A673 (cell line): ENCODE measurements at regions not wholly inside any gene's neighbourhood (a gene's known extent, or its start where the extent isn't known, plus 50 kb on each side); places are given as distances from the start of the nearest gene placed in this dataset.

Experiments used
- EZH2 ChIP-seq: fragments of 200-600 bp; sonication (generic); IDR thresholded peaks from 2 replicates; pipeline ENCODE4 v1.6.1; 2017; ENCODE audit warnings: borderline replicate concordance, low read depth, mild to moderate bottlenecking, mixed read lengths, antibody characterized with exemption, low read length; ENCODE audit not compliant: poor library complexity, severe bottlenecking
- TF ChIP-seq, protein P1 (sequence below): fragments of 300-800, 200-600 bp; sonication (generic); conservative IDR thresholded peaks from 2 replicates; pipeline ENCODE4 v1.5.1; 2017; ENCODE audit warnings: low read depth, mild to moderate bottlenecking, antibody characterized with exemption, low read length, moderate library complexity, mixed read lengths

DNA sequence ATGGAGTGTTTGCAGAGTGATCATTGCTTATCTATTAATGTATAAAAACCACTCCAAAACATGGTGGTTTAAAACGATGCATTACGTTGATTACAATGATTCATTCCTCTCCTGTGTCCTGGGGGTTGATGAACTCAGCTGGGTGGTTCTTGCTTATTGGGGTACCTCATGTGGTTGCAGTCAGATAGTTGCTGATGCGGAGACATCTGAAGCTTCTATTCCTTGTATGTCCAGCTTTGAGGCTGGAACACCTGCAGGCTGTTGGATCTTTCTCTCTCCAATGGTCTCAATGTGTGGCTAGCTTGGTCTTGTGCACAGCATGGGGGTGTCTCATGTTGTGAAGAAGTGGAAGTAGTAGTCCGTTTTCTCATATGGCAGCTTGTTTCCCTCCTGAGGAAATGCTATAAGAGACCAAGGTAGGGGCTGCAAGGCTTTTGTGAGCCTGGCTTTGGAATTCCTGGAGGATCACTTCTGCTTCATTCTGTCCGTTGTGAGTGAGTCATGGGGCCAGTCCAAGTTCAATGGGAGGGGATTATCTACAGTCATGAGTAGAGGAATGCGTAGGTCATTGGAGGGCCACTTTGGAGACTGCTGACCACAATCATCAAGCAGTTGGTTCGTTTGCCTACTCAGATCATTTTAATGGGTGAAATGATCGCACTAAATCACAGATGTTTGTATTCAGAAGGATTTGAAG, 601.0 kb downstream of the SLC4A3 start:
- TF ChIP-seq, protein P1, sequence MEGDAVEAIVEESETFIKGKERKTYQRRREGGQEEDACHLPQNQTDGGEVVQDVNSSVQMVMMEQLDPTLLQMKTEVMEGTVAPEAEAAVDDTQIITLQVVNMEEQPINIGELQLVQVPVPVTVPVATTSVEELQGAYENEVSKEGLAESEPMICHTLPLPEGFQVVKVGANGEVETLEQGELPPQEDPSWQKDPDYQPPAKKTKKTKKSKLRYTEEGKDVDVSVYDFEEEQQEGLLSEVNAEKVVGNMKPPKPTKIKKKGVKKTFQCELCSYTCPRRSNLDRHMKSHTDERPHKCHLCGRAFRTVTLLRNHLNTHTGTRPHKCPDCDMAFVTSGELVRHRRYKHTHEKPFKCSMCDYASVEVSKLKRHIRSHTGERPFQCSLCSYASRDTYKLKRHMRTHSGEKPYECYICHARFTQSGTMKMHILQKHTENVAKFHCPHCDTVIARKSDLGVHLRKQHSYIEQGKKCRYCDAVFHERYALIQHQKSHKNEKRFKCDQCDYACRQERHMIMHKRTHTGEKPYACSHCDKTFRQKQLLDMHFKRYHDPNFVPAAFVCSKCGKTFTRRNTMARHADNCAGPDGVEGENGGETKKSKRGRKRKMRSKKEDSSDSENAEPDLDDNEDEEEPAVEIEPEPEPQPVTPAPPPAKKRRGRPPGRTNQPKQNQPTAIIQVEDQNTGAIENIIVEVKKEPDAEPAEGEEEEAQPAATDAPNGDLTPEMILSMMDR = no peak
- TF ChIP-seq EZH2 = no peak
